ENCODE measurements at regions not wholly inside any gene's neighbourhood (a gene's known extent, or its start where the extent isn't known, plus 50 kb on each side); places are given as distances from the start of the nearest gene placed in this dataset.
"Not testable (repeated sequence)": the region's sequence is repeated elsewhere in the genome, so short reads cannot be mapped to it uniquely, and the experiment has no call there.

DNA sequence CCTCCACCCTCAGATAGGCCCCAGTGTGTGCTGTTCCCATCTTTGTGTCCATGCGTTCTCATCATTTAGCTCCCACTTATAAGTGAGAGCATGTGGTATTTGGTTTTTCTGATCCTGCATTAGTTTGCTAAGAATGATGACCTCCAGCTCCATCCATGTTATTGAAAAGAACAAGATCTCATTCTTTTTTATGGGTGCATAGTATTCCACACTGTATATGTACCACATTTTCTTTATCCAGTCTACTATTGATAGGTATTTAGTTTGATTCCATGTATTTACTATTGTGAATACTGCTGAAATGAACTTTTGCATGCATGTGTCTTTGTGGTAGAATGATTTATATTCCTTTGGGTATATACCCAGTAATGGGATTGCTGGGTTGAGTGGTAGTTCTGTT, 303.3 kb downstream of the SEMA3D start:
- H3K9me3 ChIP-seq (ENCODE audit: control insufficient read depth in 2 of 2, low read length in 2 of 2); H3K4me1 ChIP-seq (ENCODE audit: control insufficient read depth in 2 of 2, insufficient read depth in 2 of 2, low read length in 2 of 2); H3K36me3 ChIP-seq (ENCODE audit: control insufficient read depth in 2 of 2, insufficient read depth in 2 of 2, low read length in 2 of 2); H3K4me3 ChIP-seq (ENCODE audit: low read length in 2 of 2); H3K27ac ChIP-seq (ENCODE audit: low read depth in 2 of 2, low read length in 2 of 2); H3K27me3 ChIP-seq (ENCODE audit: control insufficient read depth in 2 of 2, insufficient read depth in 2 of 2, low read length in 2 of 2); H3K9ac ChIP-seq (ENCODE audit: low read depth in 1 of 2, low read length in 2 of 2): not testable (repeated sequence)

DNA sequence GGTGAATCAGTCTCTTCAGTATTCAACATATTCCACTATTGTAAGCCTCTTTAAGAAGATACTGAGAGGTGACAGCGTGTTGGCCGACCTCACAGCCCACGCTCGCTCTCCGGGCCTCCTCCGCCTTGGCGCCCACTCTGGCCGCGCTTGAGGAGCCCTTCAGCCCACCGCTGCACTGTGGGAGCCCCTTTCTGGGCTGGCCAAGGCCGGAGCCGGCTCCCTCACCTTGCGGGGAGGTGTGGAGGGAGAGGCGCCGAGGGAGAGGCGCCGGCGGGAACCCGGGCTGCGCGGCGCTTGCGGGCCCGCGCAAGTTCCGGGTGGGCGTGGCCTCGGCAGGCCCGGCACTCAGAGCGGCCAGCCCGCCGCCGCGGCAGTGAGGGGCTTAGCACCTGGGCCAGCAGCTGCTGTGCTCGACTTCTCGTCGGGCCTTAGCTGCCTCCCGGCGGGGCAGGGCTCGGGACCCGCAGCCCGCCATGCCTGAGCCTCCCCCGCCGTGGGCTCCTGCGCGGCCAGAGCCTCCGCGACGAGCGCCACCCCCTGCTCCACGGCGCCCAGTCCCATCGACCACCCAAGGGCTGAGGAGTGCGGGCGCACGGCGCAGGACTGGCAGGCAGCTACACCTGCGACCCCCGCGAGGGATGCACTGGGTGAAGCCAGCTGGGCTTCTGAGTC, 306.4 kb downstream of the SEMA3D start:
- not testable (repeated sequence) for H3K4me3 ChIP-seq (ENCODE audit: low read length in 2 of 2); H3K27me3 ChIP-seq (ENCODE audit: control insufficient read depth in 2 of 2, insufficient read depth in 2 of 2, low read length in 2 of 2); H3K36me3 ChIP-seq (ENCODE audit: control insufficient read depth in 2 of 2, insufficient read depth in 2 of 2, low read length in 2 of 2); H3K27ac ChIP-seq (ENCODE audit: low read depth in 2 of 2, low read length in 2 of 2); H3K9ac ChIP-seq (ENCODE audit: low read depth in 1 of 2, low read length in 2 of 2); H3K9me3 ChIP-seq (ENCODE audit: control insufficient read depth in 2 of 2, low read length in 2 of 2); H3K4me1 ChIP-seq (ENCODE audit: control insufficient read depth in 2 of 2, insufficient read depth in 2 of 2, low read length in 2 of 2)

DNA sequence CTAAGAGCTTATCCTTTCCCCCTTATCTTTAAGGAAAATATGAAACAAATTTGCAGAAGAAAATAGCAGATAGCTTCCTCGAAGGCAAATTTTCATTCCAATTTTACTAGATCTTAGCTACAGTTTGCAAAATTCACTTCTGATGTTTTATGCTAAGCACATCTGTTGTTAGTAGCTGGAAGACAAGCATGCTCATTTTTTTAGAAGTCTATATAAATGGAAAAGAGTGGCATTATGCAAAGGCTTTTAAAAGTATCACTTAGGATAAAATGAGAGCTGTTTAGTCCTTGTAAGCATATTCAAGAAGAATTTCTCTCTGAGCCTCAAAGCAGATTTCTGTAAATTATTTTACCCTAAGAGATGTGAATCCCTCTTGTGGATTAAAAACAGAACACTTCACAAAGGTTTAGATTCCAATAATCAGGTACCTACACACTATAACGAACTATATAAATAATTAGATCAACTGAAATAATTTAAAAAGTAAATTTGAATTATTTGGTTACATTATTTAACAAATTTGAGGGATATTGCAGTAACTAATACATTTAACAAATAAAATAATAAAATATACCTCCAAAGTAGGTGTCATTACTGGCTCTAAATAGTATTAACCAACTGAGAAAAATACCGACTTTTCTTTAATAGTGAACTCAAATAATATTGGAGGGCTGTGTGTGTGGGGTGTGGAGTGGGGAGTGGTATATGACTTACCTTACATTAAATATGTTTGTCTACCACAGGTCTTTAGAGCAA, 307.1 kb downstream of the SEMA3D start:
- Histone ChIP-seq H3K36me3 (ENCODE audit: control insufficient read depth in 2 of 2, insufficient read depth in 2 of 2, low read length in 2 of 2) (no peaks in the 10 kb centered on the region), H3K4me1 (ENCODE audit: control insufficient read depth in 2 of 2, insufficient read depth in 2 of 2, low read length in 2 of 2) (no peaks in the 10 kb centered on the region), H3K27me3 (ENCODE audit: control insufficient read depth in 2 of 2, insufficient read depth in 2 of 2, low read length in 2 of 2) (no peaks in the 10 kb centered on the region), H3K9ac (ENCODE audit: low read depth in 1 of 2, low read length in 2 of 2) (no peak overlapping the region), H3K9me3 (ENCODE audit: control insufficient read depth in 2 of 2, low read length in 2 of 2) (no peaks in the 10 kb centered on the region), H3K4me3 (ENCODE audit: low read length in 2 of 2) (no peak overlapping the region), H3K27ac (ENCODE audit: low read depth in 2 of 2, low read length in 2 of 2) (no peak overlapping the region)

DNA sequence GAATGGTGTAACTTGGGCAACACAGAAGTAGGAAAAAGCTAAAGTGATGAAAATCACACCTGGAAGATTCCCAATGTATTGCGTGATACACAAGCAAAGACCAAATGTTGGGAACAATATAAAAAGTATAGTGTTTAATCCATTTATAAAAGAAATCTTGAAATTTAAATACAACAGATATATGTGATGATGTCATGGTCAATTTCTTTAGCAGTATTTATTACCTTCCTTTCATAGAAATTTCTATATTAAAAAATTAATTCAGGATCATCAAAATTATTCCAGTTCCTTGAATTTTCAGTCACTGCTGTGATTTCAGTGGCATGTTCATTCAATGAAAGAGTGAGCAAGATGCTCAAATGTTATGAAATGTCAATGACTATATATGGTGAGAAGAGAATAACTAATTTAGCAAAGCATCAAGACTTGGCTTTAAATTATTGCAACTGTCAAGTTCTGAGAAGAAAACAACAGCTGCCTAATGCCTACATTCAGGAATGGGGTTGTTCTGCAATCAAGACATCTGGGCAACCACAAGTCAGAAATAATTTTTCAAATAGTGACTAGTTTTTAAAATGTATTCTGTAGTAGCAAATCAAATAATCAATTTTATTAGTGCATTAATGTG, 308.8 kb downstream of the SEMA3D start:
- no peak overlapping the region for H3K27ac ChIP-seq (ENCODE audit: low read depth in 2 of 2, low read length in 2 of 2)
- no peaks in the 10 kb centered on the region for H3K27me3 ChIP-seq (ENCODE audit: control insufficient read depth in 2 of 2, insufficient read depth in 2 of 2, low read length in 2 of 2)
- H3K36me3 ChIP-seq (ENCODE audit: control insufficient read depth in 2 of 2, insufficient read depth in 2 of 2, low read length in 2 of 2) = no peaks in the 10 kb centered on the region
- H3K9ac ChIP-seq (ENCODE audit: low read depth in 1 of 2, low read length in 2 of 2) = no peak overlapping the region
- H3K4me1 ChIP-seq (ENCODE audit: control insufficient read depth in 2 of 2, insufficient read depth in 2 of 2, low read length in 2 of 2) = no peaks in the 10 kb centered on the region
- H3K4me3 ChIP-seq (ENCODE audit: low read length in 2 of 2) = no peak overlapping the region
- H3K9me3 ChIP-seq (ENCODE audit: control insufficient read depth in 2 of 2, low read length in 2 of 2) = no peaks in the 10 kb centered on the region

DNA sequence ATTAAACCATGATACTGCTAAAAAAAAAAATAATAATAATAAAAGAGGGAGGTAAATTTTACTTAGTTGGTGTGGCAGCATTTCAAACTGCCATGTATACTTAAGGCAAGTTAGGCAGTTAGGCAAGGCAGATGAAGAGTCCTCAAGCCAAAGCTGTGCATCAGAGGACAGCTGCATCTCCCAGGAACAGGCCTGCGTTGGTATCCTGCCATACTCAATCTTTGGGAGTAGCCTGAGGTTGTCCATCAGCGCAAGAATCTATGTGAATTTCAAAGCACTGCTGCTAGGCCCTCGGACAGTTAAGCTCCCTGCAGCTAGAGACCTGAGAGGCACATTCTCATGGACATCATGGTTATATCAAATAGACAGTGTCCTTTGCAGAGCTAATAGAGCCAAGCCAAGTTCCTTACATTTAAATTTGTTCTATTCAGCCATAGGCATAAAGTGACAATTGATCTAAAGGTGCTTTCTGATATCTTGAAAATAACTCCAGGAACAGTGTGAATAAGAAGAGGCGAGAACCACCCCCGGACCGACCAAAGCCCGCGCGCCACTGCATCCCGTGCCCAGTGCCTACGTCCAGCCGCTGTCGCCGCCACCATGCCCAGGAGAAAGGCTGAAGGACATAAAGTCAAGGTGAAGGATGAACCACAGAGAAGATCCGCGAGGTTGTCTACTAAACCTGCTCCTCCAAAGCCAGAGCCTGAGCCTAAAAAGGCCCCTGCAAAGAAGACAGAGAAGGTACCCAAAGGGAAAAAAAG, 310.6 kb downstream of the SEMA3D start:
- no peak overlapping the region for H3K4me3 ChIP-seq (ENCODE audit: low read length in 2 of 2)
- no peaks in the 10 kb centered on the region for H3K36me3 ChIP-seq (ENCODE audit: control insufficient read depth in 2 of 2, insufficient read depth in 2 of 2, low read length in 2 of 2)

DNA sequence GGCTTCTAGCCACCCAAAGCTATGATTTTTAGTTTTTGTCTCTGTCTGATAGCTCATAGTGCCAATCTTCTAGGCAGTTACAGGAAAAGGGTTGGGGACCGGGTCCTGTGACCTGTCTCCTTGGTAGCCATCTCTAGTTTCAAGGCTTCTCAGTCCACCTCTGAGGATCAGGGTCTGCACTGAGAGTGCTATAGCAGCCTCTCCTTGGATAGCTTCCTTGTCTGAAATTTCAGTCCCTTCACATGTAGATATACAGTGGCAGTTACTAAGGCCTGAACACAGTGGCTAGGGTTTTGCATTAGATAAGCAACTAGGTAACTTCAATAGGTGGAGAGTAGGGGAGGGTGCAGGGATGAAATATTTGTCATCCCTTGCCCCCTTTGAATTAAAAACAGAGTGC, 321.3 kb downstream of the SEMA3D start:
- no peak overlapping the region for H3K9ac ChIP-seq (ENCODE audit: low read depth in 1 of 2, low read length in 2 of 2)

More for the DNA sequence above, 310.6 kb downstream of the SEMA3D start:
- no peaks in the 10 kb centered on the region for H3K9me3 ChIP-seq (ENCODE audit: control insufficient read depth in 2 of 2, low read length in 2 of 2)
- no peaks in the 10 kb centered on the region for H3K27me3 ChIP-seq (ENCODE audit: control insufficient read depth in 2 of 2, insufficient read depth in 2 of 2, low read length in 2 of 2)
- H3K9ac ChIP-seq (ENCODE audit: low read depth in 1 of 2, low read length in 2 of 2) = no peak overlapping the region
- H3K27ac ChIP-seq (ENCODE audit: low read depth in 2 of 2, low read length in 2 of 2) = no peak overlapping the region
- no peaks in the 10 kb centered on the region for H3K4me1 ChIP-seq (ENCODE audit: control insufficient read depth in 2 of 2, insufficient read depth in 2 of 2, low read length in 2 of 2)

GRCh38 chr7:84857336-84857735, 329.5 kb downstream of the SEMA3D start:
- Histone ChIP-seq H3K27me3 (ENCODE audit: control insufficient read depth in 2 of 2, insufficient read depth in 2 of 2, low read length in 2 of 2) (no peaks in the 10 kb centered on the region), H3K9me3 (ENCODE audit: control insufficient read depth in 2 of 2, low read length in 2 of 2) (no peaks in the 10 kb centered on the region), H3K9ac (ENCODE audit: low read depth in 1 of 2, low read length in 2 of 2) (no peak overlapping the region), H3K27ac (ENCODE audit: low read depth in 2 of 2, low read length in 2 of 2) (no peak overlapping the region), H3K4me1 (ENCODE audit: control insufficient read depth in 2 of 2, insufficient read depth in 2 of 2, low read length in 2 of 2) (no peaks in the 10 kb centered on the region), H3K36me3 (ENCODE audit: control insufficient read depth in 2 of 2, insufficient read depth in 2 of 2, low read length in 2 of 2) (no peaks in the 10 kb centered on the region), H3K4me3 (ENCODE audit: low read length in 2 of 2) (no peak overlapping the region)

More for the DNA sequence above, 321.3 kb downstream of the SEMA3D start:
- Histone ChIP-seq H3K27ac (ENCODE audit: low read depth in 2 of 2, low read length in 2 of 2) (no peak overlapping the region), H3K4me1 (ENCODE audit: control insufficient read depth in 2 of 2, insufficient read depth in 2 of 2, low read length in 2 of 2) (no peaks in the 10 kb centered on the region), H3K4me3 (ENCODE audit: low read length in 2 of 2) (no peak overlapping the region), H3K9me3 (ENCODE audit: control insufficient read depth in 2 of 2, low read length in 2 of 2) (no peaks in the 10 kb centered on the region), H3K27me3 (ENCODE audit: control insufficient read depth in 2 of 2, insufficient read depth in 2 of 2, low read length in 2 of 2) (no peaks in the 10 kb centered on the region), H3K36me3 (ENCODE audit: control insufficient read depth in 2 of 2, insufficient read depth in 2 of 2, low read length in 2 of 2) (no peaks in the 10 kb centered on the region)

DNA sequence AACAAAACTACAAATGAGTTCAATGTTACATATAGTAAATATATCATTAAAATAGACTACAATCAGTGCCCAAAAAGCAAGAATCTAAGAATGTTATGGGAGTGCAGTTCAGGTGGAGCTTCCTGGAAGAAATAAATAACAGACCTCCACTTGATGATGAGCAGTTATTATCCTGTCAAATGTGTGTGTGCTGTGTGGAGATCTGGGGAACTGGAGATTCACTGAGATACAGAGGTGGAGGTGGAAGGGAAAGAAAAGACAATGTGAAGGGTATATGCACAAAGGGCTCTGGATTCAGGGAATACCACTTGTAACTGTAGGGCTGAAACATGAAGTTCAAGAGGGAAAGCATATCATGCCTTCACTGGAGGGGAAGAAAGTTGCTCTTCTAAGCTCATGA, 331.1 kb downstream of the SEMA3D start:
- Histone ChIP-seq H3K9me3 (ENCODE audit: control insufficient read depth in 2 of 2, low read length in 2 of 2) (no peaks in the 10 kb centered on the region), H3K27ac (ENCODE audit: low read depth in 2 of 2, low read length in 2 of 2) (no peak overlapping the region), H3K4me3 (ENCODE audit: low read length in 2 of 2) (no peak overlapping the region), H3K9ac (ENCODE audit: low read depth in 1 of 2, low read length in 2 of 2) (no peak overlapping the region), H3K36me3 (ENCODE audit: control insufficient read depth in 2 of 2, insufficient read depth in 2 of 2, low read length in 2 of 2) (no peaks in the 10 kb centered on the region), H3K27me3 (ENCODE audit: control insufficient read depth in 2 of 2, insufficient read depth in 2 of 2, low read length in 2 of 2) (no peaks in the 10 kb centered on the region), H3K4me1 (ENCODE audit: control insufficient read depth in 2 of 2, insufficient read depth in 2 of 2, low read length in 2 of 2) (no peaks in the 10 kb centered on the region)

GRCh38 chr7:84848974-84849372, 337.9 kb downstream of the SEMA3D start:
- not testable (repeated sequence) for H3K36me3 ChIP-seq (ENCODE audit: control insufficient read depth in 2 of 2, insufficient read depth in 2 of 2, low read length in 2 of 2); H3K4me1 ChIP-seq (ENCODE audit: control insufficient read depth in 2 of 2, insufficient read depth in 2 of 2, low read length in 2 of 2); H3K4me3 ChIP-seq (ENCODE audit: low read length in 2 of 2); H3K27ac ChIP-seq (ENCODE audit: low read depth in 2 of 2, low read length in 2 of 2); H3K27me3 ChIP-seq (ENCODE audit: control insufficient read depth in 2 of 2, insufficient read depth in 2 of 2, low read length in 2 of 2); H3K9me3 ChIP-seq (ENCODE audit: control insufficient read depth in 2 of 2, low read length in 2 of 2); H3K9ac ChIP-seq (ENCODE audit: low read depth in 1 of 2, low read length in 2 of 2)
